HCT116 (cell line): ENCODE measurements at regions not wholly inside any gene's neighbourhood (a gene's known extent, or its start where the extent isn't known, plus 50 kb on each side); places are given as distances from the start of the nearest gene placed in this dataset.

ENCODE experiments used
- ATAC-seq: fragments of 200-7000 bp; cut with Tn5 transposase; 2 replicates; pipeline ENCODE4 v1.9.1; 2020; ENCODE audit warnings: mild to moderate bottlenecking, moderate library complexity
- BruUV-seq: library from RNA; stranded (reverse); fragments of 400-500 nt; replicated peaks from 2 replicates; lab custom pipeline; 2021; lab: Mats Ljungman, UMichigan
- CTCF ChIA-PET: fragments of 300-600 bp; sonication (Branson Sonifier 250); formaldehyde crosslinking; loops from one replicate; lab custom pipeline; 2021; ENCODE audit warnings: antibody characterized with exemption; lab: Charles Lee
- POLR2A ChIA-PET: fragments of 300-600, 350-600 bp; sonication (Branson Sonifier 250); formaldehyde crosslinking; loops from one replicate; lab custom pipeline; 2021; ENCODE audit warnings: antibody characterized with exemption; lab: Charles Lee
- RAD21 ChIA-PET, 2 experiments: fragments of 300-600 bp; sonication (Branson Sonifier 250); formaldehyde crosslinking; loops; one replicate each; lab custom pipeline; 2023; ENCODE audit warnings: low total read pairs in 2 of 2; ENCODE audit not compliant: uncharacterized antibody in 2 of 2, unreplicated experiment in 2 of 2, low non-redundant PET in 1 of 2; lab: Charles Lee
- DNase-seq: peaks from one replicate; pipeline ENCODE4 v3.0.0-alpha.2; 2010; ENCODE audit warnings: low read depth, low spot score
- H2AFZ ChIP-seq: fragments of 200-600 bp; shearing (Covaris generic), sonication (generic); 2 replicates; pipeline ENCODE4 v1.6.1; 2017; ENCODE audit warnings: low read depth, mixed run types, mixed read lengths, antibody characterized with exemption, low read length; ENCODE audit not compliant: poor library complexity, severe bottlenecking
- H3K27ac ChIP-seq: 2 replicates; pipeline ENCODE4 v1.5.1; 2012; ENCODE audit warnings: low read depth, low read length
- H3K27me3 ChIP-seq: fragments of 200-600 bp; sonication (generic); 2 replicates; pipeline ENCODE4 v1.6.1; 2016; ENCODE audit warnings: mixed run types, low read length, mixed read lengths; ENCODE audit not compliant: insufficient read depth
- H3K36me3 ChIP-seq, 2 experiments: fragments of 200-500 bp in 1 of 2; fragments of 200-600 bp in 1 of 2; sonication (Bioruptor generic) in 1 of 2; sonication (generic) in 1 of 2; 2 replicates each; pipeline versions ENCODE4 v1.5.1 to v1.6.1; 2014 to 2016; ENCODE audit warnings: low read length in 2 of 2, inconsistent platforms in 1 of 2, mixed read lengths in 1 of 2, mixed run types in 1 of 2; ENCODE audit not compliant: insufficient read depth in 2 of 2, control insufficient read depth in 1 of 2
- H3K4me1 ChIP-seq, 2 experiments: fragments of 200-600 bp in 1 of 2; sonication (generic) in 1 of 2; 2 replicates each; pipeline versions ENCODE4 v1.5.1 to v1.6.1; 2012 to 2017; ENCODE audit warnings: low read length in 2 of 2, inconsistent platforms in 1 of 2, mild to moderate bottlenecking in 1 of 2, mixed read lengths in 1 of 2, mixed run types in 1 of 2, moderate library complexity in 1 of 2; ENCODE audit not compliant: insufficient read depth in 2 of 2, control insufficient read depth in 1 of 2
- H3K4me2 ChIP-seq: fragments of 200-600 bp; sonication (generic); 2 replicates; pipeline ENCODE4 v1.6.1; 2017; ENCODE audit warnings: mixed run types, low read length, mixed read lengths
- H3K4me3 ChIP-seq, 2 experiments: fragments of 200-600 bp in 1 of 2; sonication (generic) in 1 of 2; replicated peaks in 1 of 2; 2 replicates each; pipeline ENCODE4 v1.5.1; 2011 to 2016; ENCODE audit warnings: low read length in 2 of 2, control low read depth in 1 of 2, low read depth in 1 of 2, mild to moderate bottlenecking in 1 of 2, mixed read lengths in 1 of 2, mixed run types in 1 of 2
- H3K79me2 ChIP-seq: fragments of 200-600 bp; sonication (generic); 2 replicates; pipeline ENCODE4 v1.6.1; 2017; ENCODE audit warnings: mild to moderate bottlenecking, mixed run types, low read length, moderate library complexity, mixed read lengths; ENCODE audit not compliant: insufficient read depth
- H3K9ac ChIP-seq: fragments of 200-600 bp; sonication (generic); 2 replicates; pipeline ENCODE4 v1.6.1; 2016; ENCODE audit warnings: low read length, mixed read lengths
- H3K9me2 ChIP-seq: fragments of 200-600 bp; sonication (generic), shearing (Covaris generic); 2 replicates; pipeline ENCODE4 v1.6.1; 2017; ENCODE audit warnings: mixed run types, mild to moderate bottlenecking, moderate library complexity; ENCODE audit not compliant: insufficient read depth
- H3K9me3 ChIP-seq, 2 experiments: fragments of 200-500 bp in 1 of 2; fragments of 200-600 bp in 1 of 2; sonication (Bioruptor generic) in 1 of 2; sonication (generic) in 1 of 2; 2 replicates each; pipeline ENCODE4 v1.6.1; 2014 to 2017; ENCODE audit warnings: low read length in 2 of 2, mixed read lengths in 2 of 2, inconsistent platforms in 1 of 2, low read depth in 1 of 2, mild to moderate bottlenecking in 1 of 2, mixed run types in 1 of 2, moderate library complexity in 1 of 2; ENCODE audit not compliant: control insufficient read depth in 1 of 2, insufficient read depth in 1 of 2
- H4K20me1 ChIP-seq: fragments of 200-600 bp; sonication (generic), shearing (Covaris generic); 2 replicates; pipeline ENCODE4 v1.6.1; 2017; ENCODE audit warnings: mixed run types, mild to moderate bottlenecking, moderate library complexity; ENCODE audit not compliant: insufficient read depth
- EGR1 ChIP-seq: IDR thresholded peaks from 2 replicates; pipeline ENCODE4 v1.6.1; 2012; ENCODE audit warnings: low read depth
- RAD21 ChIP-seq: IDR thresholded peaks from 2 replicates; pipeline ENCODE4 v1.6.1; 2012; ENCODE audit warnings: low read depth, mild to moderate bottlenecking
- SIN3A ChIP-seq: IDR thresholded peaks from 2 replicates; pipeline ENCODE4 v1.6.1; 2012; ENCODE audit warnings: low read depth
- SRF ChIP-seq: IDR thresholded peaks from 2 replicates; pipeline ENCODE4 v1.6.1; 2012; ENCODE audit warnings: low read depth
- YY1 ChIP-seq: IDR thresholded peaks from 2 replicates; pipeline ENCODE4 v1.6.1; 2011; ENCODE audit warnings: low read length, low read depth, moderate library complexity, mild to moderate bottlenecking; ENCODE audit not compliant: insufficient replicate concordance; ENCODE audit errors: extremely low read depth
- intact Hi-C: fragments of 100-400 bp; cut with micrococcal nuclease; formaldehyde crosslinking; loops from 2 replicates; pipeline ENCODE4 v1.10.0; 2022
- TF ChIP-seq, protein P1 (sequence below): IDR thresholded peaks from 2 replicates; pipeline ENCODE4 v1.6.1; 2012
- TF ChIP-seq, protein P2 (sequence below): IDR thresholded peaks from 2 replicates; pipeline ENCODE4 v1.6.1; 2012; ENCODE audit warnings: low read depth
- TF ChIP-seq, protein P3 (sequence below), 3 experiments: fragments of 200-600 bp in 1 of 3; sonication (generic) in 1 of 3; IDR thresholded peaks in 2 of 3; conservative IDR thresholded peaks in 1 of 3; 2 replicates each; pipeline ENCODE4 v1.5.1; 2012 to 2017; ENCODE audit warnings: low read depth in 2 of 3, low read length in 2 of 3, antibody characterized with exemption in 1 of 3, borderline replicate concordance in 1 of 3, control low read depth in 1 of 3, mild to moderate bottlenecking in 1 of 3, mixed read lengths in 1 of 3, mixed run types in 1 of 3, moderate library complexity in 1 of 3; ENCODE audit not compliant: insufficient read depth in 1 of 3

DNA sequence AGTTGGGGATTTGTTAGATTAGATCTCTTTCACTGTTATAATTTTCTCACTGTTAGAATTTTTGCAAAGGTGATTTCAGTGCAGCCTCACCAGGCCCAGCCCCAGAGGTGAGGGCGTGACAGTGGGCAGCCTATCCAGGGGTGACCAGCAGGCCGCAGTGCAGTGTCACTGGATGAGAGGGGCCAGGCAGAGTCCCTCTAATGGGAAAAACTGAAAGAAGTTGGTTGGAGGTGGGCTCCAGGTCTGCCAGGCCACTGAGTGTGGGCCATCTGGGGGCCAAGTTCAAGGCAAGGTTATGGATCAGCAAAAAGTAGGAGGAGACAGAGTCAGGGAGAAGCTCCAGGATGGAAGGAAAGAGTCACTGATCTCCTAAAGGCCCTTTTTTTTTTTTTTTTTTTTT lies 90.5 kb upstream of the SDK1 start:
- CTCF ChIA-PET: no interaction called here
- no peak overlapping the region for H2AFZ ChIP-seq
- TF ChIP-seq, protein P1, sequence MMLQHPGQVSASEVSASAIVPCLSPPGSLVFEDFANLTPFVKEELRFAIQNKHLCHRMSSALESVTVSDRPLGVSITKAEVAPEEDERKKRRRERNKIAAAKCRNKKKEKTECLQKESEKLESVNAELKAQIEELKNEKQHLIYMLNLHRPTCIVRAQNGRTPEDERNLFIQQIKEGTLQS: no peak
- TF ChIP-seq, protein P2, sequence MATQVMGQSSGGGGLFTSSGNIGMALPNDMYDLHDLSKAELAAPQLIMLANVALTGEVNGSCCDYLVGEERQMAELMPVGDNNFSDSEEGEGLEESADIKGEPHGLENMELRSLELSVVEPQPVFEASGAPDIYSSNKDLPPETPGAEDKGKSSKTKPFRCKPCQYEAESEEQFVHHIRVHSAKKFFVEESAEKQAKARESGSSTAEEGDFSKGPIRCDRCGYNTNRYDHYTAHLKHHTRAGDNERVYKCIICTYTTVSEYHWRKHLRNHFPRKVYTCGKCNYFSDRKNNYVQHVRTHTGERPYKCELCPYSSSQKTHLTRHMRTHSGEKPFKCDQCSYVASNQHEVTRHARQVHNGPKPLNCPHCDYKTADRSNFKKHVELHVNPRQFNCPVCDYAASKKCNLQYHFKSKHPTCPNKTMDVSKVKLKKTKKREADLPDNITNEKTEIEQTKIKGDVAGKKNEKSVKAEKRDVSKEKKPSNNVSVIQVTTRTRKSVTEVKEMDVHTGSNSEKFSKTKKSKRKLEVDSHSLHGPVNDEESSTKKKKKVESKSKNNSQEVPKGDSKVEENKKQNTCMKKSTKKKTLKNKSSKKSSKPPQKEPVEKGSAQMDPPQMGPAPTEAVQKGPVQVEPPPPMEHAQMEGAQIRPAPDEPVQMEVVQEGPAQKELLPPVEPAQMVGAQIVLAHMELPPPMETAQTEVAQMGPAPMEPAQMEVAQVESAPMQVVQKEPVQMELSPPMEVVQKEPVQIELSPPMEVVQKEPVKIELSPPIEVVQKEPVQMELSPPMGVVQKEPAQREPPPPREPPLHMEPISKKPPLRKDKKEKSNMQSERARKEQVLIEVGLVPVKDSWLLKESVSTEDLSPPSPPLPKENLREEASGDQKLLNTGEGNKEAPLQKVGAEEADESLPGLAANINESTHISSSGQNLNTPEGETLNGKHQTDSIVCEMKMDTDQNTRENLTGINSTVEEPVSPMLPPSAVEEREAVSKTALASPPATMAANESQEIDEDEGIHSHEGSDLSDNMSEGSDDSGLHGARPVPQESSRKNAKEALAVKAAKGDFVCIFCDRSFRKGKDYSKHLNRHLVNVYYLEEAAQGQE: no peak
- TF ChIP-seq RAD21: peak; percentile 29; the same call in 1 of the 2 replicates
- TF ChIP-seq, protein P3, sequence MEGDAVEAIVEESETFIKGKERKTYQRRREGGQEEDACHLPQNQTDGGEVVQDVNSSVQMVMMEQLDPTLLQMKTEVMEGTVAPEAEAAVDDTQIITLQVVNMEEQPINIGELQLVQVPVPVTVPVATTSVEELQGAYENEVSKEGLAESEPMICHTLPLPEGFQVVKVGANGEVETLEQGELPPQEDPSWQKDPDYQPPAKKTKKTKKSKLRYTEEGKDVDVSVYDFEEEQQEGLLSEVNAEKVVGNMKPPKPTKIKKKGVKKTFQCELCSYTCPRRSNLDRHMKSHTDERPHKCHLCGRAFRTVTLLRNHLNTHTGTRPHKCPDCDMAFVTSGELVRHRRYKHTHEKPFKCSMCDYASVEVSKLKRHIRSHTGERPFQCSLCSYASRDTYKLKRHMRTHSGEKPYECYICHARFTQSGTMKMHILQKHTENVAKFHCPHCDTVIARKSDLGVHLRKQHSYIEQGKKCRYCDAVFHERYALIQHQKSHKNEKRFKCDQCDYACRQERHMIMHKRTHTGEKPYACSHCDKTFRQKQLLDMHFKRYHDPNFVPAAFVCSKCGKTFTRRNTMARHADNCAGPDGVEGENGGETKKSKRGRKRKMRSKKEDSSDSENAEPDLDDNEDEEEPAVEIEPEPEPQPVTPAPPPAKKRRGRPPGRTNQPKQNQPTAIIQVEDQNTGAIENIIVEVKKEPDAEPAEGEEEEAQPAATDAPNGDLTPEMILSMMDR (IDR thresholded peaks at IDR 0.05 in 2 of 3, conservative IDR thresholded peaks at IDR 0.05 in 1 of 3; ENCODE audit: borderline replicate concordance in 1 of 3, insufficient read depth in 1 of 3, low read depth in 2 of 3, low read length in 2 of 3): no peak
- no peak for TF ChIP-seq YY1
- no peak for TF ChIP-seq EGR1
- TF ChIP-seq SIN3A: no peak
- TF ChIP-seq SRF: no peak
- RAD21 ChIA-PET: no interaction called here
- no peaks in the 10 kb centered on the region for H3K9me3 ChIP-seq
- H3K4me3 ChIP-seq: no peak overlapping the region
- POLR2A ChIA-PET: no interaction called here
- H3K27me3 ChIP-seq: no peaks in the 10 kb centered on the region
- H4K20me1 ChIP-seq: no peaks in the 10 kb centered on the region
- H3K9me2 ChIP-seq: no peaks in the 10 kb centered on the region
- H3K4me1 ChIP-seq: no peaks in the 10 kb centered on the region
- H3K9ac ChIP-seq: no peak overlapping the region
- no peak overlapping the region for H3K4me2 ChIP-seq
- no TSS peak for BruUV-seq
- no peaks in the 10 kb centered on the region for H3K36me3 ChIP-seq
- no peaks in the 10 kb centered on the region for H3K79me2 ChIP-seq
- ATAC-seq (peak; percentile 59; the same call in 1 of the 2 replicates), DNase-seq (no peak)
- H3K27ac ChIP-seq: no peak overlapping the region
- intact Hi-C loops: no loop called here
